Stimulated activated CD4-positive, alpha-beta T cell treated with anti-CD3 and anti-CD28 coated beads, TNF-alpha, amount 100 ng/mL, for 48 hours (primary cell): ENCODE measurements at regions not wholly inside any gene's neighbourhood (a gene's known extent, or its start where the extent isn't known, plus 50 kb on each side); places are given as distances from the start of the nearest gene placed in this dataset.

Source experiments
- DNase-seq, 3 donors: peaks; one replicate each; pipeline ENCODE4 v3.0.0-alpha.2; 2020; ENCODE audit warnings: low read depth in 3 of 3

- no peak for DNase-seq
Measured at GRCh38 chr2:861655-862354, 88.8 kb upstream of the SNTG2 start.

- DNase-seq, result no peak
Measured at GRCh38 chr2:860259-860855, 90.3 kb upstream of the SNTG2 start.

- DNase-seq, result no peak
Measured at GRCh38 chr2:858646-859045, 92.0 kb upstream of the SNTG2 start.

GRCh38 chr2:857937-858336 lies 92.7 kb upstream of the SNTG2 start:
- DNase-seq, result no peak

- no peak for DNase-seq
Measured at GRCh38 chr2:857081-857480, 93.6 kb upstream of the SNTG2 start.

- DNase-seq, result no peak
Measured at GRCh38 chr2:856456-856855, 94.2 kb upstream of the SNTG2 start.

- no peak for DNase-seq
Measured at GRCh38 chr2:856041-856440, 94.6 kb upstream of the SNTG2 start.

- no peak for DNase-seq
Measured at GRCh38 chr2:855177-855576, 95.5 kb upstream of the SNTG2 start.

GRCh38 chr2:854460-854859 lies 96.2 kb upstream of the SNTG2 start:
- DNase-seq, result peak; percentile 8 to 14 (median 14)

- no peak for DNase-seq
Measured at GRCh38 chr2:853203-853870, 97.3 kb upstream of the SNTG2 start.

GRCh38 chr2:852168-852567 lies 98.5 kb upstream of the SNTG2 start:
- no peak for DNase-seq

GRCh38 chr2:851680-852079 lies 99.0 kb upstream of the SNTG2 start:
- DNase-seq, result no peak

GRCh38 chr2:851078-851477 lies 99.6 kb upstream of the SNTG2 start:
- no peak for DNase-seq

- DNase-seq, result no peak
Measured at GRCh38 chr2:850429-850828, 100.2 kb upstream of the SNTG2 start.

GRCh38 chr2:848099-848498 lies 102.5 kb upstream of the SNTG2 start:
- DNase-seq, result no peak

- DNase-seq, result no peak
Measured at GRCh38 chr2:847669-848068, 103.0 kb upstream of the SNTG2 start.

GRCh38 chr2:844715-845114 lies 105.9 kb upstream of the SNTG2 start:
- DNase-seq, result no peak

- DNase-seq, result no peak
Measured at GRCh38 chr2:842151-842803, 108.4 kb upstream of the SNTG2 start.

GRCh38 chr2:841036-841435 lies 109.6 kb upstream of the SNTG2 start:
- no peak for DNase-seq

GRCh38 chr2:834233-834632 lies 116.4 kb upstream of the SNTG2 start:
- DNase-seq, result no peak

GRCh38 chr2:833180-833579 lies 117.5 kb upstream of the SNTG2 start:
- DNase-seq, result no peak

- no peak for DNase-seq
Measured at GRCh38 chr2:832635-833034, 118.0 kb upstream of the SNTG2 start.

- no peak for DNase-seq
Measured at GRCh38 chr2:831622-832021, 119.0 kb upstream of the SNTG2 start.
